Ishikawa (cell line): ENCODE measurements at regions not wholly inside any gene's neighbourhood (a gene's known extent, or its start where the extent isn't known, plus 50 kb on each side); places are given as distances from the start of the nearest gene placed in this dataset.

ENCODE experiments used
- EGR1 ChIP-seq: IDR thresholded peaks from 2 replicates; pipeline ENCODE4 v1.6.1; 2012
- REST ChIP-seq: IDR thresholded peaks from 2 replicates; pipeline ENCODE4 v1.6.1; 2012; ENCODE audit warnings: low read depth, mild to moderate bottlenecking
- TAF1 ChIP-seq: IDR thresholded peaks from 2 replicates; pipeline ENCODE4 v1.6.1; 2012; ENCODE audit warnings: low read depth, mild to moderate bottlenecking

GRCh38 chr4:54418468-54418867, 189.4 kb downstream of the PDGFRA start:
- TF ChIP-seq EGR1 (no peak), TAF1 (no peak), REST (no peak)
